ENCODE measurements at regions not wholly inside any gene's neighbourhood (a gene's known extent, or its start where the extent isn't known, plus 50 kb on each side); places are given as distances from the start of the nearest gene placed in this dataset.

GRCh38 chr13:105928048-105928447, 607.4 kb downstream of the EFNB2 start:
- H3K79me2 ChIP-seq (ENCODE audit: low read length) = no peaks in the 10 kb centered on the region
- H3K4me1 ChIP-seq (ENCODE audit: low read length) = 0 out of 2 replicates have a peak, but pooled peaks cover 4% of the 10 kb centered on the region
- no peak overlapping the region for H3K27ac ChIP-seq (ENCODE audit: low read length)
- no peaks in the 10 kb centered on the region for H4K20me1 ChIP-seq (ENCODE audit: insufficient read depth, low read length)
- no peak overlapping the region for H3K9ac ChIP-seq (ENCODE audit: low read length)
- no peaks in the 10 kb centered on the region for H3K27me3 ChIP-seq (ENCODE audit: low read depth, low read length)
- no peaks in the 10 kb centered on the region for H3K36me3 ChIP-seq (replicated peaks; ENCODE audit: low read depth, low read length)
- no peak for TF ChIP-seq CTCF (IDR thresholded peaks at IDR 0.05; ENCODE audit: low read depth, low read length)
- no peak for TF ChIP-seq EZH2phosphoT487 (IDR thresholded peaks at IDR 0.05; ENCODE audit: low read depth)
- H3K9me3 ChIP-seq (ENCODE audit: insufficient read depth, low read length) = no peaks in the 10 kb centered on the region
- no peak overlapping the region for H3K4me2 ChIP-seq (ENCODE audit: low read length)
- no peak overlapping the region for H3K4me3 ChIP-seq (ENCODE audit: low read length)
- no peak overlapping the region for H2AFZ ChIP-seq (ENCODE audit: low read depth, low read length)

DNA sequence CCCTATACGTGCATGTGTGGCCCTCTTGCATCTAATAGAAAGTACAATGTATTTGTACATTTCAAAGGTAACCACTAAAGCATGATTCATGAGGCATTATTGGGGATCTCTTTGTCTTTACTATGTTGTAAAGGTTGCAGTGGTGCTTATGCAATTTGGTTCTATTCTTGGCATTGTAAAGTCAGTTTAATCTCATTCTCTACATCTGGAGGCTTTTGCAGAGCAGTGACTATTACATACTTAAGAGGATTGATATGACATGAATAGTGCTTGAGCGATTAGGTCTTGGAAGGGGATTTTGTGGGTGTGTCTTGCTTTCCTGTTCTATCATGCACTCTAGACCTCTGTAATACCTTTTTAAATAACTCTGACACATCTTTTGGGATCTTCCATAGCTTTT, 610.0 kb downstream of the EFNB2 start:
- H4K20me1 ChIP-seq (ENCODE audit: insufficient read depth, low read length) = no peaks in the 10 kb centered on the region
- no peaks in the 10 kb centered on the region for H3K9me3 ChIP-seq (ENCODE audit: insufficient read depth, low read length)
- H3K36me3 ChIP-seq (replicated peaks; ENCODE audit: low read depth, low read length) = no peaks in the 10 kb centered on the region
- H3K27ac ChIP-seq (ENCODE audit: low read length) = no peak overlapping the region
- 0 out of 2 replicates have a peak, but pooled peaks cover 4% of the 10 kb centered on the region for H3K4me1 ChIP-seq (ENCODE audit: low read length)
- no peaks in the 10 kb centered on the region for H3K27me3 ChIP-seq (ENCODE audit: low read depth, low read length)
- H3K4me3 ChIP-seq (ENCODE audit: low read length) = no peak overlapping the region
- H3K9ac ChIP-seq (ENCODE audit: low read length) = no peak overlapping the region
- H3K79me2 ChIP-seq (ENCODE audit: low read length) = no peaks in the 10 kb centered on the region
- no peak overlapping the region for H3K4me2 ChIP-seq (ENCODE audit: low read length)
- TF ChIP-seq EZH2phosphoT487 (IDR thresholded peaks at IDR 0.05; ENCODE audit: low read depth) (no peak), CTCF (IDR thresholded peaks at IDR 0.05; ENCODE audit: low read depth, low read length) (no peak)
- H2AFZ ChIP-seq (ENCODE audit: low read depth, low read length) = no peak overlapping the region

DNA sequence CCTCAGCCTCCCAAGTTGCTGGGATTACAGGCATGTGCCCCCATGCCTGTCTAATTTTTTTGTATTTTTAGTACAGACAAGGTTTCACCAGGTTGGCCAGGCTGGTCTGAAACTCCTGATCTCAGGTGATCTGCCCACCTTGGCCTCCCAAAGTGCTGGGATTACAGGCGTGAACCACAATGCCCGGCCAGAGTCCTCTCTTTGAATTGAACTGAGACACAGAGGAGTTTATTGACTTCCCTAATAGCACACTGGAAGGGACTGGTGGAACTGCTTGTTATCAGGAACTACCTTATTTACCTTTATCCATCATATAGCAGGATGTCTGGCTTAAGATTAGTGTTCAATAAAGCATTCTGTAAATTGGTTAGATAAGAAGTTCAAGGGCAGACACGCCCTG, 613.8 kb downstream of the EFNB2 start:
- no peak overlapping the region for H3K4me2 ChIP-seq (ENCODE audit: low read length)
- TF ChIP-seq EZH2phosphoT487 (IDR thresholded peaks at IDR 0.05; ENCODE audit: low read depth) (no peak), CTCF (IDR thresholded peaks at IDR 0.05; ENCODE audit: low read depth, low read length) (no peak)
- no peaks in the 10 kb centered on the region for H3K36me3 ChIP-seq (replicated peaks; ENCODE audit: low read depth, low read length)
- H3K9me3 ChIP-seq (ENCODE audit: insufficient read depth, low read length) = no peaks in the 10 kb centered on the region
- H3K9ac ChIP-seq (ENCODE audit: low read length) = no peak overlapping the region
- no peaks in the 10 kb centered on the region for H4K20me1 ChIP-seq (ENCODE audit: insufficient read depth, low read length)
- no peaks in the 10 kb centered on the region for H3K79me2 ChIP-seq (ENCODE audit: low read length)
- no peaks in the 10 kb centered on the region for H3K27me3 ChIP-seq (ENCODE audit: low read depth, low read length)
- no peak overlapping the region for H2AFZ ChIP-seq (ENCODE audit: low read depth, low read length)
- H3K27ac ChIP-seq (ENCODE audit: low read length) = no peak overlapping the region
- H3K4me3 ChIP-seq (ENCODE audit: low read length) = no peak overlapping the region
- no peaks in the 10 kb centered on the region for H3K4me1 ChIP-seq (ENCODE audit: low read length)

- H3K36me3 ChIP-seq (replicated peaks; ENCODE audit: low read depth, low read length) = no peaks in the 10 kb centered on the region
- H3K27ac ChIP-seq (ENCODE audit: low read length) = no peak overlapping the region
- no peak overlapping the region for H3K4me2 ChIP-seq (ENCODE audit: low read length)
- TF ChIP-seq EZH2phosphoT487 (IDR thresholded peaks at IDR 0.05; ENCODE audit: low read depth) = no peak
- no peak for TF ChIP-seq CTCF (IDR thresholded peaks at IDR 0.05; ENCODE audit: low read depth, low read length)
- no peaks in the 10 kb centered on the region for H3K79me2 ChIP-seq (ENCODE audit: low read length)
- no peaks in the 10 kb centered on the region for H3K9me3 ChIP-seq (ENCODE audit: insufficient read depth, low read length)
- no peaks in the 10 kb centered on the region for H3K27me3 ChIP-seq (ENCODE audit: low read depth, low read length)
- no peak overlapping the region for H3K4me3 ChIP-seq (ENCODE audit: low read length)
- no peak overlapping the region for H3K9ac ChIP-seq (ENCODE audit: low read length)
- H4K20me1 ChIP-seq (ENCODE audit: insufficient read depth, low read length) = no peaks in the 10 kb centered on the region
- no peaks in the 10 kb centered on the region for H3K4me1 ChIP-seq (ENCODE audit: low read length)
- H2AFZ ChIP-seq (ENCODE audit: low read depth, low read length) = no peak overlapping the region
These were observed 615.1 kb downstream of the EFNB2 start for GRCh38 chr13:105920370-105920769.

Data from OCI-LY3 (cell line).